ENCODE measurements at regions not wholly inside any gene's neighbourhood (a gene's known extent, or its start where the extent isn't known, plus 50 kb on each side); places are given as distances from the start of the nearest gene placed in this dataset.

GRCh38 chr18:77329651-77330050, 80.0 kb downstream of the GALR1 start:
- DNase-seq (ENCODE audit: low read depth) = no peak
- no peak for TF ChIP-seq CTCF (conservative IDR thresholded peaks at IDR 0.05; ENCODE audit: low read length)
- H3K4me3 ChIP-seq (ENCODE audit: low read length) = no peak overlapping the region

GRCh38 chr18:77334876-77335275, 85.2 kb downstream of the GALR1 start:
- H3K4me3 ChIP-seq (ENCODE audit: low read length) = no peak overlapping the region
- DNase-seq (ENCODE audit: low read depth) = no peak
- TF ChIP-seq CTCF (conservative IDR thresholded peaks at IDR 0.05; ENCODE audit: low read length) = no peak

GRCh38 chr18:77337604-77338003, 88.0 kb downstream of the GALR1 start:
- no peak overlapping the region for H3K4me3 ChIP-seq (ENCODE audit: low read length)
- TF ChIP-seq CTCF (conservative IDR thresholded peaks at IDR 0.05; ENCODE audit: low read length) = no peak
- DNase-seq (ENCODE audit: low read depth) = no peak

GRCh38 chr18:77339093-77339492, 89.4 kb downstream of the GALR1 start:
- DNase-seq (ENCODE audit: low read depth) = no peak
- TF ChIP-seq CTCF (conservative IDR thresholded peaks at IDR 0.05; ENCODE audit: low read length) = no peak
- H3K4me3 ChIP-seq (ENCODE audit: low read length) = no peak overlapping the region

GRCh38 chr18:77339623-77340022, 90.0 kb downstream of the GALR1 start:
- DNase-seq (ENCODE audit: low read depth) = no peak
- H3K4me3 ChIP-seq (ENCODE audit: low read length) = no peak overlapping the region
- TF ChIP-seq CTCF (conservative IDR thresholded peaks at IDR 0.05; ENCODE audit: low read length) = no peak

- no peak overlapping the region for H3K4me3 ChIP-seq (ENCODE audit: low read length)
- DNase-seq (ENCODE audit: low read depth) = no peak
- no peak for TF ChIP-seq CTCF (conservative IDR thresholded peaks at IDR 0.05; ENCODE audit: low read length)
These were observed 91.2 kb downstream of the GALR1 start for GRCh38 chr18:77340815-77341214.

GRCh38 chr18:77341527-77342325, 92.1 kb downstream of the GALR1 start:
- no peak for TF ChIP-seq CTCF (conservative IDR thresholded peaks at IDR 0.05; ENCODE audit: low read length)

More at GRCh38 chr18:77341527-77342325, 92.1 kb downstream of the GALR1 start:
- no peak overlapping the region for H3K4me3 ChIP-seq (ENCODE audit: low read length)
- DNase-seq (ENCODE audit: low read depth) = no peak

Measured in AG10803 (cell line).